ENCODE measurements at regions not wholly inside any gene's neighbourhood (a gene's known extent, or its start where the extent isn't known, plus 50 kb on each side); places are given as distances from the start of the nearest gene placed in this dataset.

DNA sequence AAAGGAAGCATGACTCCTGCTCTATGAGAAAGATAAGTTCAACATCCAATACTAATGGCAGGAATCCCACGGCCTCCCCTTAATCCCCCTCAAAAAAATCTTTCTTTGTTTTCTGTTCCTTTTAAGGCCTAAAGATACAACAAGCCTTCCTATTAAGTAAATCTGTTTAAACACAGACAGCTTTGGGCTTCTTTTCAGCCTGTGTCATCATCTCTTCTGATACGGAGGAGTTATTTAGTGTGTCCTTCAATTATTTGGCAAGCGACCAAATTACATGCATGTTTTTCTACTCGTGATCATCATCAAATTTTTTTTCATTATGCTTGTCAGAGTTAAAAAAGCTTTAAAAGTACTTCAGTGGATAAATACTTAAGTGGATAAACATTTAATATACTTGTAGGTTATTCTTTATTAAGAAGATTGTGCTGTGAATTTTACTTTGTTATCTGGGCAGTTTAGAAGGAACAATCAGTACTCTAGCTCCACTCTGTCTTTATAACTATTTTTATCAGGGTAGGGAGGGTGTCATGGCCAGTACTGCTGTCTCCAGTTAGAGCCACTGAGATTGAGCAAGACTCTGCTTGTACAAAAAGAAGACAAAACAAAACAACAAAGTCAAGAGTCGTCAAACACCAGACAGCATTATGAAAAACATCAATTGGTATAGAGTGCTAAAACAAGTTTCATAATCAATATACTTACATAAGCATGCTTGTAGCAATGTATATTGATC is 210.7 kb downstream of the PRR32 start:
- no peaks in the 10 kb centered on the region for H3K27me3 ChIP-seq (ENCODE audit: control insufficient read depth in 2 of 2, insufficient read depth in 2 of 2, low read length in 2 of 2)
- H4K20me1 ChIP-seq (replicated peaks; ENCODE audit: control insufficient read depth, extremely low read depth, insufficient read depth, low read length), result no peaks in the 10 kb centered on the region
- no peak for FAIRE-seq
- H3K9ac ChIP-seq (replicated peaks; ENCODE audit: extremely low read depth, insufficient read depth, low read length), result no peak overlapping the region
- CTCF ChIA-PET, result no interaction called here
- H3K4me3 ChIP-seq (replicated peaks in 1 of 3; ENCODE audit: insufficient read depth in 1 of 3, low read depth in 1 of 3, low read length in 3 of 3), result no peak overlapping the region
- no peaks in the 10 kb centered on the region for H3K36me3 ChIP-seq (ENCODE audit: control insufficient read depth in 2 of 2, extremely low read depth in 1 of 2, insufficient read depth in 2 of 2, low read length in 2 of 2)
- H3K79me2 ChIP-seq (ENCODE audit: control insufficient read depth, insufficient read depth, low read length), result no peaks in the 10 kb centered on the region
- dilution Hi-C loops (cut with MboI; ENCODE audit: extremely low pct_ligation_motif_present, low sequenced_read_pairs), result no loop called here
- H3K4me2 ChIP-seq (ENCODE audit: insufficient read depth, low read length), result no peak overlapping the region
- H3K4me1 ChIP-seq (ENCODE audit: control insufficient read depth, extremely low read depth, insufficient read depth, low read length), result no peaks in the 10 kb centered on the region
- no peak overlapping the region for H2AFZ ChIP-seq (ENCODE audit: low read depth, low read length)
- DNase-seq (ENCODE audit: low read depth, low spot score), result no peak
- POLR2A ChIA-PET, result no interaction called here
- H3K9me3 ChIP-seq (replicated peaks; ENCODE audit: control insufficient read depth, insufficient read depth, low read length), result no peaks in the 10 kb centered on the region
- intact Hi-C loops (cut with micrococcal nuclease), result loop anchor here (10.0 kb wide), 1 partner anchor 895 kb away; no protein-coding TSS in a partner anchor
- no TSS peak for BruUV-seq (replicated peaks)
- TF ChIP-seq GATA2 (IDR thresholded peaks at IDR 0.05; ENCODE audit: insufficient read depth, insufficient read length, low read depth, low read length) (no peak), CTCF (IDR thresholded peaks at IDR 0.05; ENCODE audit: extremely low read depth in 1 of 2, insufficient read depth in 1 of 2, low read depth in 1 of 2, low read length in 2 of 2) (no peak), EZH2 (IDR thresholded peaks at IDR 0.05; ENCODE audit: borderline replicate concordance, low read depth, low read length, severe bottlenecking) (no peak), POLR2A (IDR thresholded peaks at IDR 0.05; ENCODE audit: low read depth, low read length) (no peak), MYC (IDR thresholded peaks at IDR 0.05; ENCODE audit: low read depth, low read length) (no peak), JUN (IDR thresholded peaks at IDR 0.05; ENCODE audit: borderline replicate concordance, insufficient read depth, insufficient read length, low read depth) (no peak), FOS (IDR thresholded peaks at IDR 0.05; ENCODE audit: borderline replicate concordance, insufficient read depth, low read length) (no peak), POLR2AphosphoS5 (IDR thresholded peaks at IDR 0.05; ENCODE audit: insufficient read depth, low read depth, low read length) (no peak)
- TF ChIP-seq, protein P1, sequence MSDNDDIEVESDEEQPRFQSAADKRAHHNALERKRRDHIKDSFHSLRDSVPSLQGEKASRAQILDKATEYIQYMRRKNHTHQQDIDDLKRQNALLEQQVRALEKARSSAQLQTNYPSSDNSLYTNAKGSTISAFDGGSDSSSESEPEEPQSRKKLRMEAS (IDR thresholded peaks at IDR 0.05; ENCODE audit: insufficient read depth, insufficient read length), result no peak
- no peaks in the 10 kb centered on the region for H3K9me1 ChIP-seq (replicated peaks; ENCODE audit: control insufficient read depth, extremely low read depth, insufficient read depth, low read length)
- no peak overlapping the region for H3K27ac ChIP-seq (ENCODE audit: insufficient read depth, low read depth, low read length)

All from endothelial cell of umbilical vein (primary cell).